ENCODE measurements at regions not wholly inside any gene's neighbourhood (a gene's known extent, or its start where the extent isn't known, plus 50 kb on each side); places are given as distances from the start of the nearest gene placed in this dataset.

DNA sequence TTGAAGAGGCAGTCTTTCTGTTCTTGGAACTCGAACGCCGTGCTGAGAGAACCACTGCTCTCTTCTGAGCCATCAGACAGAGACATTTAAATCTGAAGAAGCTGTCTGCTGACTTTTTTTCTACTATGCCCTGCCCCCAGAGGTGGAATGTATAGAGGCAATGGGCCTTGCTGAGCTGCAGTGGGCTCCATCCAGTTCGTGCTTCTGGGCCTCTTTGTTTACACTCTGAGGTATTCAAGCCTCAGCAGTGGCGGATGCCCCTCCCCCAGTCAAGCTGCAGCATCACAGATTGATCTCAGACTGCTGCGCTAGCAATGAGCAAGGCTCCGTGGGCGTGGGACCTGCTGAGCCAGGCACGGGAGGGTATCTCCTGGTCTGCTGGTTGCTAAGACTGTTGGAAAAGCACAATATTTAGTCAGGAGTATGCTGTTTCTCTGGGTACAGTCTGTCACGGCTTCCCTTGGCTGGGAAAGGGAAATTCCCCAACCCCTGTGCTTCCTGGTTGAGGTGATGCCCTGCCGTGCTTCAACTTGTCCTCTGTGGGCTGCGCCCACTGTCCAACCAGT lies 526.8 kb downstream of the CD109 start:
- DNase-seq (ENCODE audit: low read depth in 2 of 2), result no peak
- H3K4me3 ChIP-seq (replicated peaks in 1 of 2; ENCODE audit: low read depth in 2 of 2, low read length in 2 of 2), result no peak overlapping the region
- TF ChIP-seq, protein P1, sequence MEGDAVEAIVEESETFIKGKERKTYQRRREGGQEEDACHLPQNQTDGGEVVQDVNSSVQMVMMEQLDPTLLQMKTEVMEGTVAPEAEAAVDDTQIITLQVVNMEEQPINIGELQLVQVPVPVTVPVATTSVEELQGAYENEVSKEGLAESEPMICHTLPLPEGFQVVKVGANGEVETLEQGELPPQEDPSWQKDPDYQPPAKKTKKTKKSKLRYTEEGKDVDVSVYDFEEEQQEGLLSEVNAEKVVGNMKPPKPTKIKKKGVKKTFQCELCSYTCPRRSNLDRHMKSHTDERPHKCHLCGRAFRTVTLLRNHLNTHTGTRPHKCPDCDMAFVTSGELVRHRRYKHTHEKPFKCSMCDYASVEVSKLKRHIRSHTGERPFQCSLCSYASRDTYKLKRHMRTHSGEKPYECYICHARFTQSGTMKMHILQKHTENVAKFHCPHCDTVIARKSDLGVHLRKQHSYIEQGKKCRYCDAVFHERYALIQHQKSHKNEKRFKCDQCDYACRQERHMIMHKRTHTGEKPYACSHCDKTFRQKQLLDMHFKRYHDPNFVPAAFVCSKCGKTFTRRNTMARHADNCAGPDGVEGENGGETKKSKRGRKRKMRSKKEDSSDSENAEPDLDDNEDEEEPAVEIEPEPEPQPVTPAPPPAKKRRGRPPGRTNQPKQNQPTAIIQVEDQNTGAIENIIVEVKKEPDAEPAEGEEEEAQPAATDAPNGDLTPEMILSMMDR (IDR thresholded peaks at IDR 0.05; ENCODE audit: low read depth, low read length), result no peak

- H3K4me3 ChIP-seq (replicated peaks in 1 of 2; ENCODE audit: low read depth in 2 of 2, low read length in 2 of 2), result no peak overlapping the region
- DNase-seq (ENCODE audit: low read depth in 2 of 2), result no peak
- TF ChIP-seq, protein P1 (IDR thresholded peaks at IDR 0.05; ENCODE audit: low read depth, low read length), result no peak
These were observed 518.0 kb downstream of the CD109 start for GRCh38 chr6:74213995-74214394.

GRCh38 chr6:74208239-74208638 lies 512.2 kb downstream of the CD109 start:
- no peak for DNase-seq (ENCODE audit: low read depth in 2 of 2)
- TF ChIP-seq, protein P1 (IDR thresholded peaks at IDR 0.05; ENCODE audit: low read depth, low read length), result no peak
- H3K4me3 ChIP-seq (replicated peaks in 1 of 2; ENCODE audit: low read depth in 2 of 2, low read length in 2 of 2), result no peak overlapping the region

- no peak overlapping the region for H3K4me3 ChIP-seq (replicated peaks in 1 of 2; ENCODE audit: low read depth in 2 of 2, low read length in 2 of 2)
- TF ChIP-seq, protein P1 (IDR thresholded peaks at IDR 0.05; ENCODE audit: low read depth, low read length), result no peak
- no peak for DNase-seq (ENCODE audit: low read depth in 2 of 2)
These were observed 503.4 kb downstream of the CD109 start for GRCh38 chr6:74199215-74199915.

- no peak overlapping the region for H3K4me3 ChIP-seq (replicated peaks in 1 of 2; ENCODE audit: low read depth in 2 of 2, low read length in 2 of 2)
- DNase-seq (ENCODE audit: low read depth in 2 of 2), result no peak
- TF ChIP-seq, protein P1 (IDR thresholded peaks at IDR 0.05; ENCODE audit: low read depth, low read length), result no peak
These were observed 501.3 kb downstream of the CD109 start for GRCh38 chr6:74197310-74197709.

GRCh38 chr6:74187811-74188210 lies 491.8 kb downstream of the CD109 start:
- no peak overlapping the region for H3K4me3 ChIP-seq (replicated peaks in 1 of 2; ENCODE audit: low read depth in 2 of 2, low read length in 2 of 2)
- TF ChIP-seq, protein P1 (IDR thresholded peaks at IDR 0.05; ENCODE audit: low read depth, low read length), result no peak
- no peak for DNase-seq (ENCODE audit: low read depth in 2 of 2)
